HG03103 (cell line): ENCODE measurements at regions not wholly inside any gene's neighbourhood (a gene's known extent, or its start where the extent isn't known, plus 50 kb on each side); places are given as distances from the start of the nearest gene placed in this dataset.
"Not testable (repeated sequence)": the region's sequence is repeated elsewhere in the genome, so short reads cannot be mapped to it uniquely, and the experiment has no call there.

Experiments
- ATAC-seq: cut with Tn5 transposase; IDR thresholded peaks from one replicate; pipeline ENCODE4 v1.9.1; 2021; ENCODE audit warnings: low read depth; ENCODE audit not compliant: unreplicated experiment

DNA sequence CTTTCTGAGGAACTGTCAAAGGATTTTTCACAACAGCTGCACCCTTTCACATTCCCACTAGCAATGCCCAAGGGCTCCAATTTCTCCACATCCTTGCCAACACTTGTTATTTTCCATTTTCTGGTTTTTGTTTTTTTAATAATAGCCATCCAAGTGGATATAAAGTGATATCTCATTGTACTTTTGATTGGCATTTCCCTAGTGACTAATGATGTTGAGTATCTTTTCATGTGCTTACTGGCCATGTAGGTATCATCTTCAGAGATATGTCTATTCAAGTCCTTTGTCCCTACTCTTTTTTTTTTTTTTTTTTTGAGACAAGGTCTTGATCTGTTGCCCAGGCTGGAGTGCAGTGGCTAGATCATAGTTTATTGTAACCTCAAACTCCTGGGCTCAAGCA, 115.8 kb upstream of the HAND1 start:
- no peak for ATAC-seq

DNA sequence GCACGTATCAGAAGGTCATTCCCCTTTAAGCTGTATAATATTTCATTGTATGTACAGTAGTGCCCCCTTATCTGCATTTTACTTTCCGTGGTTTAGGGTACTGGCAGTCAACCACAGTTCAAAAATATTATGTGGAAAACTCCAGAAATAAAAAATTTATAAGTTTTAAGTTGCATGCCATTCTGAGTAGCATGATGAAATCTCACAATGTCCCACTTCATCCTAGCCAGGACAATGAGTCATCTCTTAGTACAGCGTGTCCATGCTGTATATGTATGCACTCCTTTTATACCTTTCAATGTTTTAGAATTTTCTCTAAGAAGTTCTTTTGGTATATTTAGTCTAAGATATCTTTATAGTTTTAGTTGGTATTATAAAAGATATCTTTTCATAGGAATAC, 115.0 kb upstream of the HAND1 start:
- no peak for ATAC-seq

DNA sequence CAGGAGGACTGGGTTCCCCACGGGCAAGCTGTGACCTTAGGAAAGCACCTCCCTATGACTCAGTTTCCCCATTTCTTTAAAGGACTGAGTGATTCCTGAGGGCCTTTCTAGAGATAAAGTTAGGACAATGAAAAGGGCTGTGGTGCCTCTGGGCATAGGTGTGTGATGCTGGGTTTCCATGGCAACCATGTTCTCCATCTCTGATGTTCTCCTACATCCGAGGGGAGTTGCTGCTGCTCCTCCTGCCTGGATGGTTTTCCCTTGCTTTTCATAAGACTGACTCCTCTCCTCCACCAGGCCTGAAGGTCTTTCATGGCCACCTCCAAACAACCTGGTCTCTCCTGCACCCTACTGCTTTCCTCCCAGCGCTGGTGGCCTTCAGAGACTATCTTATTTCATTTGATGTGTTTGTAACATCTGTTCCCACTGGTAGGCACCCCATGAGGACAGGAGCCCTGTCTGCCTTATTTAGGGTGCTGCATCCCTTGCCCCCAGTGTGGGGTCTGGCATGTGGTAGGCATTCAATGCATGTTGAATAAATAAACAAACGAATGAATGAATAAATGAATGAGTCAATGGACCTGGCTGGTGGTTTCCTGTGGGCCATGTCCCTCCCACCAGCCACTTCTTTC, 112.2 kb upstream of the HAND1 start:
- no peak for ATAC-seq

DNA sequence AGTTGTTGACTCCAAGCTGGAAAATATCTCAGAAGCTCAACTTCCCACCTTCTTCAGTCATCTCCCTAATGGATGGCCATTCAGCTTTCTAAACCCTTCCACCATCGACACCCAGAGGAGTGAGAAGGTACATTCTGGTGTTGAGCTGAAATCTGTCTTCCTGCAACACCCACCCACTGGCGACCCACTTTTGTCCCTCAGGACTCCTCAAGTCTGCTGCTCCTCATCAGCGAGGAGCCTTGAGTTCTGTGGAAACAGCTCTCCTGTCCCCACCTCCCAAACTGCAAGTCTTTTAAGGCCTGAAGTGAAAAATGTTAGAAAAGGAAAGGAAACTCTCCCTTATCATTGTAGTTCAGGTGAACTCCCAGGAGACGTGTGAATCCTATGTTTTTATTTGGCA, 111.5 kb upstream of the HAND1 start:
- ATAC-seq, result no peak

DNA sequence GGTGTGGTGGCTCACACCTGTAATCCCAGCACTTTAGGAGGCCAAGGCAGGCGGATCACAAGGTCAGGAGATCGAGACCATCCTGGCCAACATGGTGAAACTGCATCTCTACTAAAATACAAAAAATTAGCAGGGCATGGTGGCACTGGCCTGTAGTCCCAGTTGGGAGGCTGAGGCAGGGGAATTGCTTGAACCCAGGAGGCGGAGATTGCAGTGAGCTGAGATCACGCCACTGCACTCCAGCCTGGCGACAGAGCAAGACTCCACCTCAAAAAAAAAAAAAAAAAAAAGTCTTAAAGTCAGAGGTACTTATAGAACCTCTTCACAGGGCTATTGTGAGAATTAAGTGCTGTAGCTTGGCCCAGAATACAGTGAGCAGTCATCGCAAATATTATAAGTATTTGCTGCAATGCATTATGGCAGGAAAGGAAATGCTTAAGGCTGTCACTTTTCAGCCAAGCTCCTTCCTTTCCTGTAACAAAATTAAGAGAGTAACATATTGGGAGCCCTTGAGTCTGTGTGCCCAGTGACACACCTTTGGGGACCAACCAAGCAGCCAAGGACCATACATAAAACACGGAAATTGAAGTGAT, 110.9 kb upstream of the HAND1 start:
- ATAC-seq, result not testable (repeated sequence)

DNA sequence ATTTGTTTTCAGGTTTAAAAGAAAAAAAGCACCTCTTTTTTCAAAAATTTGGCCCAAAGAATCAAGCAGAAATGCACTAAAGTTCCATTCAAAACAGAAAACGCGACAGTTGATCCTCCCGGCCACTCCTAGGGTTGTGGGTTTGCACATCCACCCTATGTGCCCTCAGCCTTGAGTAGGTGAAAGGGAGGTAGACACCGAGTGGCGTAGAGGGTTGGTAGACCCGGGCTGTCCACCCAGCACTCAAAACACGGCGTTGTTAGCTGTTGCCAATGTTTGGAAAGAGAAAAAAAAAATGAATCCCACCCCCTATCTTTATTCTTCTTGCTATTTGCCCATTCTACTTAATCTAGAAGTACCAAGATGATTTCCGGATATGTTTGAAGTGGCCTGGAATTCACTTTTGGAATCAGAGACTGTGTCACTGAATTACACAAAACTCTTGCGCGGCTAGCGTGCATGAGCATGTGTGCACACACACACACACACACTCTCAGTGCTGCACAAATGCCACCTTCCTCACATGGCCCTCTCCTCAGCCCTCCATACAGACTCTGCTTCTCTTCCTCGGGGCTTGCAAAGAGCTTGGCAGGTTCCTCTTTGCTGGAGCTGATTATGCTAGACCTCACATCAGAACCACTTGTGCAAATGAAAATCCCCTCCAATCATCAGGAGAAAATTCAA, 110.2 kb upstream of the HAND1 start:
- ATAC-seq, result no peak

DNA sequence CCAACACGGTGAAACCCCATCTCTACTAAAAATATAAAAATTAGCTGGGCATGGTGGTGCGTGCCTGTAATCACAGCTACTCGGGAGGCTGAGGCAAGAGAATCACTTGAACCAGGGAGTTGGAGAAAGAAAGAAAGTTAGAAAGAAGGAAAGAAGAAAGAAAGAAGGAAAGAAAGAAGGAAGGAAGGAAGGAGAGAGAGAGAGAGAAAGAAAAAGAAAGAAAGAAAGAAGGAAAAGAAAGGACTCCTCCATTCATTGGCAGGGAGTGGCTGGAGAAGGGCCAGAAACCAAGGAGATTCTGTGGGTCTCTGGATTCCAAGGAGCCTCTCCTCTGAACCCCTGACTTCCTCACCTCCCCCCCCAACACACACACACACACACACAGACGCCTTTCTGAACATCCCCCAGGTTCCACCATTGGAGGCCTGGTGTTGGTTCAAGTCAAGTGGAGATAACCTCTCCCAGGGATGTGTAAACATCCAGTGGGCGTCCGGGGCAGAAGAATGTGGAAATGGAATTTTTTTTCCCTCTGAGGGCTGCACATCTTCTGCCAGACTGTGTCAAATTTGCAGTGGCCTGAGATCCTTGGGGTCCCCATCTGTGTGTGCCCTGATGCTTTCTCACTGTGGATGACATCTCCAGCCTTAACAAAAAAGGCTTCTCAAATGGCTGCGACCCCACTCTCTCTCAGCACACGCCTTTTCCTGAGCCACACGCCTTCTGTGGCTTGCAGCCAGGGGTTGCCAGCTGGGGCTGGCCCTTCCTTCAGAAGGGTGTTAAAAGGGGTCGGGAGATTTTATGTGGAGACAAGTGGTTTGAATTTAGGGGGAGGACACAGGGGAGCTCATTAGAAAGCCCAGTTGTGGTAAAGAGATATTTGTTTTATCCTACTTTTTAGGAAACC, 109.3 kb upstream of the HAND1 start:
- no peak for ATAC-seq

DNA sequence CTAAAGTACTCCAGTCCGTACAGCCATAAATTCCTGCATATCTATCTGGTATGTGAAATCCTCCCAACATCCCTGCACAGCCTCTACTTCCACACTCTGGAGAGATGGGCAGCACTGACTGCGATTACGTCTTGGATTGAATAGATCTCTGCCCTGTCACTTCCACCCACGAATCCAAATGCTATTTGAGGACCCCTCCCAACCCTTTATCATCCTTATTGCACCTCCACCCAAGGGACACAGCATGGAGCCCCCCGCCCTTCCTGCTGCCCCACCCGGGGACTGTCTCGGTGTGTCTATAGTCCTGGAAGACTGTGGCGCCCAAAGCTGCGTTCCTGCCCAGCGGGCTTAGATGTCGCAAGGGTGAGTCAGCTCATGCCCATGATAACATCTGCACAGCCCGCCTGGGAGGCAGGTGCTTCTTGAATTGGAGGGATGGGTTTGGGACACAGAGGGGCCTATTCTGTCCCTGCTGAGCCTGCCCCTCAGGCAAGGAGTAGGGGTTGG, 105.7 kb upstream of the HAND1 start:
- no peak for ATAC-seq

DNA sequence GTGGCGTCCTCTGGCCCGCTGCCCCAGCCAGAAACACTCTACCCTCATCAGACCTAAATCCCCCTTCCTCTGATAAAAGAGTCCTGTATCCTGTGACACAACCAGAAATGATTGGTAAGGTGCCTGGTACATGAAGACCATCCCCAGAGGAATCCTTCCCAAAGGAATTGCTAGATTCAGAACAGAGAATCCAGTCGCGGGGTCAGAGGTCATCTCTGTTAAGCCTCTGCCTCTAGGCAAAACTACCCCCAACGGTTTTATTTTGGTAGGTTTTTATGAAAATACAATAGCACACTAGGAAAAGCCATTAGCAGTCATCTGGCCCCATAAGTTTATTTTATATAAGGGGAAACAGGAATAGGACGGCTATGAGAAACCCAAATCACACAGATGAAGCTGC, 102.4 kb upstream of the HAND1 start:
- ATAC-seq, result no peak

DNA sequence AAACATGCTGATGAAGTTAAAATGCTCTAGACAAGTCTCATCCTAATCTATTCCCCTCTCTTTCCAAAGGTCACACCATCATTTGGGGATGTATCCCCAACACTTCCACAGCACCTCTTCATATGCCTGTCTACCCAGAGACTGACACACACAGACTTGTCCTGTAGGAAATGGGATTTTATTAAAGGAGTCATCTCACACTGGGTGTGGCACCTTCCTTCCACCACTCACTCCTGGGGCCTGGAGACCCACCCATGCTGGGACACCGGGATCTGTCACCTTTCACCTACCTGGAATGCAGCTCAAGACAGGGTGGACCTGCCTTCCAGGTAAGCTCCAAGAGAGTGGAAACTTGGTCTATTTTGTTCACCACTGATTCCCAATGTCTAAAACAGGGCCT, 99.4 kb upstream of the HAND1 start:
- no peak for ATAC-seq

DNA sequence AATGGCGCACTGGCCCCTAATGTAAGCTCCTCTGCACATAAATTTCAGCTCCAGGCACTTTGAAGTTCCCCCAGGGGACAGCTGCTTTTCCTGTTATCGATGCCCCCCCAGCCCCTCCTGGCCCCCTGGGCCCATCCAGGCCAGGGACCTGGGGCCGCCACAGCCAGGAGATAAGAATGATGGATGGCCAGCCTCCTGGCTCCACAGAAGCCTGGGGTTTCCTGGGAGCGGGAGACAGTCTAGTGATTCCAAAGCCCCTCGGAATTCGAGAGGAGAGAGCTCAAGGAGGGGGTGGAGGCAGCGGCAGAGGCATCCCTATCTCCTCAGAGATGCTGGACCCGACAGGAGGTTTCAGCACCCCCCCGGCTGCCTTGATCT, 98.4 kb upstream of the HAND1 start:
- ATAC-seq, result no peak

DNA sequence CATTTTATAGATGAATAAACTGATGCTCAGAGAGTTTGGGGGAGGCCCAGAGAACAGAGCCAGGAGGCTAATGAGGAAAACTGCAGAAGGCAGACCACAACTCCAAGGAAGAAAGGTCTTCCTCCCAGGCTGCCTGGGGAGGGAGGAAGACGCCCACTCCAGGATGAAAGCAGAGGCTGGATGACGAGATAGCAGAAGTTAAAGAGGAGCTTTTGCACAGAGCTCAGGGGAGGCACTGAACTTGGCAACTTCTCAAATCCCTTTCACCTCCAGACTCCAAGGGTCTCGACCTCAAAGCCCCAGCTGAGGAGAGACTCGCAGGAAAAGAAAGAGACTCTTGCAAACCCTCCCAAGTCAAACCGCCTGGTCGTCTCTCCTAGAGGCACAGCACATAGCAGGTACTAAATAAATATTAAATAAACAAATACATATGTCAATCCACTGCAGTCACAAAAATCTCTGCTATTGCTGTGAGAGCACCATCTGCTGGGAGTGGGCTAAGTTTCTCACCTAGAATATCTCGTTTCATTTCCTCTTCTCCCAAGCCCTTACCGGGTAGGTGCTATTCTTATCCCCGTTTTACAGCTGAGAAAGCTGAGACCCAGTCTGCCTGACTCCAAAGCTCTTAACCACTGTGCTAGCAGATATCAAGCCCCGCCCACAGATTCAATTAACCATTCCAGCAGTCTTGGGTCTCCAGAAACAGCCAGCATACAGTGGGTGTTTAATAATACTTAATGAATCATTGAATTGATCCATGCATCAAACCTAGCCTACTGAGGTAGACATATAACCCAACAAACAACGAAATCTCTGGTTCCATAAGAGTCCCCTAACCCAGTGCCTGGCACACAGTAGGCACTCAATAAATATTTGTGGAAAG, 97.8 kb upstream of the HAND1 start:
- peak; percentile 97 for ATAC-seq

DNA sequence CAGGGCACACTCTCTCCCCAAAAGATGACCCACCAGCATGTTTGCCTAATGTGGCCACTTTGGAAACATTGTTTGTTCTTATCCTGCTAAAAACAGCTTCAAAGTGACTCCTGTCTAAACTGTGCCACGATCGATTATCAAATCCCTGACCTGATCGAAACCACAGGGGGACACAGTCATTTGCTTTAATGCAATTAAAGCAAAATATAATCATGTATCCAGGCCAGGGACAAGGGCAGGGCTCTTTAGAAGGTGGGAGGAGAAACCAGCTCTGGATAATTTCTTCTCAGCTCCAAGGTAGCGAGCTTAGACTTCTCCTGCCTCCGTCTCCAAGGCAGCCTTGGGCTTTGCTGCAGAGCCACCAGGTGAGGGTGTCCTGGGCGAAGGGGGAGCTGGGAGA, 95.0 kb upstream of the HAND1 start:
- ATAC-seq, result no peak

DNA sequence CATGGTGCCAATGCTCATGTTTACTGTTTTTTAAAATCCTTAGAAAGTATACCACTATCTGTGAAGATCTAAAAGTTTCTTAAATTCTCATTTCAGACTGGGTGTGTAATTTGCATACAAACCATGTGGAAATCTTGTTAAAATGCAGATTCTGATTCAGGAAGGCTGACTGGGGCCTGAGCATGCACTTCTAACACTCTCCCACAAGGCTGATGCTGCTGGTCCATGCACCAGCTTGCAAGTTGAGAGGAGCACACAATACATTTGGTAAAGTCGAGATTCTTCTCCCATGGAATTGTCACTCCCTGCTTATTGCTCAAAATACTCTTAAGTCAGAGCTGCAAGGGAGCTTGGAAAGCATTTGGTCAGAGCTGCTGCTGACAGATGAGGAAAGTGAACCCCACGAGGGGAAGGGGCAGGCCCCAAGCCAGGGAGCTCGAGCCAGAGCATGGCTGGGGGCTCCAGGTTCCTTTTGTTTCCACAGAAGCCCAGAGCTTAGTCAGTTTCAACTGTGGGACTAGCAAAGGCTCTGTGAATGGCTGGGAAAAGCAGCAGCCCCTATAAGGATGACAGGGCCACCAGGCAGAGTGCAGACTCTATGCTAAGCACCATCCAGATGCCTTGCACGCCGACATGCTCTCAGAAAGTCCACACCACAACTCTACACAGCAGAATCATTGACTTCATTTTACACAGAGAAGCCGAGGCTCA, 93.5 kb upstream of the HAND1 start:
- no peak for ATAC-seq

DNA sequence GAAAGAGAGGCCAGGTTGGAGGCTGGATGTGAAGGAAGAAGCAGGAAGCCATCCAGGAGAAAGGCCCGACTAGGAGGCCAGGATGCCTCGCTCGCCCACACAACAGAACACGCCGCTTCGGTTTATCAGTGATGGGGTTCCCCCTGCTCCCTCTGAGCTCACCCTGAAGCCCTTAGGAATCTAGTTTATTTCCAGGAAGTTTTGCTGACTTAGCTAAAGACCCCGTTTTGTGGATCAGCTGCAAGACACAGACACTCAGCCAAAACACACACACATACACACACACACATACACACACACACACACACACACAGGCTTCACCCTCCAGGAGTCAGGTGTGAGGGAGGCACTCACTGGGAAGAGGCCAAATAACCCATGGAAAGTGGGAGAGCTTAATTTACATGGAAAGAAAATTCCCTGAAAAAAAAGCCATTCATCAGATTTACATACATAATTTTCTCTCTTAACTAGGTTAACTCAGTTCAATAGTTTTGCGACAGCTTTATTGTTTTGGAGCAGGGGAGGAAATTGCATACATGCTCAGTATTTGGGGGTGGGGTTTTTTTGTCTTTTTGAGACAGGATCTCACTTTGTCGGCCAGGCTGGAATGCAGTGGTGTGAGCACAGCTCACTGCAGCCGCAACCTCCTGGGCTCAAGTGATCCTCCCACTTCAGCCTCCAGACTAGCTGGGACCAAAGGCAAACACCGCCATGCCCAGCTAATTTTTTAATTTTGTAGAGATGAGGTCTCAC, 92.7 kb upstream of the HAND1 start:
- ATAC-seq, result no peak

DNA sequence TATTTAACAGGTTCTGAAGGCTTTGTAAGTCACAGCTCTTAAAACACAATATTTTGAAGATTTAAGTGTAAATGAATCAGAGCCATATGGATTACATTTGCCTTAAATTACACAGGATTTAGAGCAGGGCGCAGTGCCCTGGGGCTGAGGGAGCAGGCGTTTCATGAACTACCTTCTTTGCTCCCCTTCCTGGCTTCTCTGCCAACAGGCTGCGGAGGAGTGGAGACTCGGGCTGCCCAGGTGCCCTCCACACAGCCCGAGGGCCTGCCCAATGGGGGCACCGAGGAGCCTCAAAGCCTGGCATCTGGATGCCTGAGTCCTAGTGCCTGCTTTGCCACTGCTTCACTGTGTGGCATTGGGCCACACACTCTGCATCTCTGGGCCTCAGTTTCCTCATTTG, 90.6 kb upstream of the HAND1 start:
- no peak for ATAC-seq

DNA sequence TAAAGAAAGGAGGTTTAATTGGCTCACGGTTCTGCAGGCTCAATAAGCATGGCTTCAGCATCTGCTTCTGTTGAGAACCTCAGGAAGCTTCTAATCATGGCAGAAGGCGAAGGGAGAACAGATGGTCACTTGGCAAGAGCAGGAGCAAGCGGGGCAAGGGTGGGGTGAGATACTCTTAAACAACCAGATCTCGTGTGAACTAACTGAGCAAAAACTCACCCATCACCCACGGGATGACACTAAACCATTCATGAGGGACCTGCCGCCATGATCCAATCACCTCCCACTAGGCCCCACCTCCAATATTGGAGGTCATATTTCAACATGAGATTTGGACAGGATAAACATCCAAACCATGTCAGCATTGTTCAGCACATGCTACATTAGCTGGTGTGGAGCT, 89.1 kb upstream of the HAND1 start:
- no peak for ATAC-seq

DNA sequence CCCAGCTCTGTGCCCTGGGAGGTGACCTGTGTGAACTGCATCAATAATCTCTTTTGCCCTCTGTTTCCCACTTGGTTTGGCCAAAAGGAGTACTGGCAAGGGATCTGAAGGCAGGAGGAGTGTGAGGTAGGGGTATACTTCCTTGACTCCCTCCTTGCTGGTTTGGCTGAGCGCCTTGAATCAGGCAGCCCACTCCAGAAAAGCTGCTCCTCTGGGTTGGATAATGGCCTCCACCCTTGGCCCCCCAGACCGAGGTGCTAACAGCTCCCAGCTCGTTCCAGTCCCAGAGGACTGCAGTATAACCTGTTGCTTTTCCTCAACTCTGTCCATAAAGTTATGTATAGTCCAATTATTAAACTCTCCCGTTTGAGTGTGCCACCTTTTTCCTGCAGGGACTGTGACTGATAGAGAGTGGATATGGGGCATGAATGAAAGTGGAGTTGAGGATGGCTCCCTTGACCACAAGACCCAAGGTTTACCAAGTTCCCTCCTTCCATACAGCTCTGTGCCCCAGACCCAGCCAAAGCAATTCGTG, 88.2 kb upstream of the HAND1 start:
- ATAC-seq, result no peak

DNA sequence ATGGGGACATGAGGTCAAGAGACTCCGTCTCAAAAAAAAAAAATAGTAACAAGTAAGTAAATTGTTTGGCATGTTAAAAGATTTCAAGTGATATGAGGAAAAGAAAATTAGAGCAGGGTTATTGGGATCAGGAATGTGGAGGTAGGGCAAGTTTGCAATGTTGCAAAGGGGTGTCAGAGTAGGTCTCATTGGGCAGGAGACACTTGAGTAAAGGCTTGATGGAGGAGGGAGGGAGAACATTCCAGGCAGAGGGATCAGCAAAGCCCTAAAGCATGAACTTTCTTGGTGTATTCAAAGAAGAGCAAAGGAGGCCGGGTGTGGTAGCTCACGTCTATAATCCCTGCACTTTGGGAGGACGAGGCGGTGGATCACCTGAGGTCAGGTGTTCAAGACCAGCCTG, 87.1 kb upstream of the HAND1 start:
- ATAC-seq, result no peak
